ENCODE measurements at regions not wholly inside any gene's neighbourhood (a gene's known extent, or its start where the extent isn't known, plus 50 kb on each side); places are given as distances from the start of the nearest gene placed in this dataset.

DNA sequence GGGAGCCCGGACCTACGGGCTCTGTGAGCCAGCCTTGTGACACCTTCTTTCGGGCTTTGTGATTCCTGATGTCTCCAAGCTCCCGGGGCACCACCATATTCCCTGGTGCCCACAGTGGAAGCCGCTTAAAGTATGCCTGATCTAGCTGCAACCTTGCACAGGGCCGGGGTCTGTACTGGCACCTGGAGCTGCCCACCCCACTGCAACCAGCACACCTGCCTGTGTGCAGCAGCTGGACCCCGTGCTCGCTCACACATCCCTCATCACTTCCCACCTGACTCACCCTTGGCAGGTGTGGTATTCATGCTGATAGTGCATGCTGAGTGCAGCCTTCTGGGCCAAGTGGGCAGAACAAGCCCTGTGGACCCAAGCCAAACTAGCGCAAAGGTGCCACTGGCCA is 1981.1 kb upstream of the PCDH20 start:
- DNase-seq = no peak

- DNase-seq = no peak
Measured at GRCh38 chr13:63393112-63393511, 1977.5 kb upstream of the PCDH20 start.

- no peak for DNase-seq
Measured at GRCh38 chr13:63389756-63390155, 1974.1 kb upstream of the PCDH20 start.

- DNase-seq = no peak
Measured at GRCh38 chr13:63381078-63381859, 1965.6 kb upstream of the PCDH20 start.

- no peak for DNase-seq
Measured at GRCh38 chr13:63377986-63378385, 1962.3 kb upstream of the PCDH20 start.

DNA sequence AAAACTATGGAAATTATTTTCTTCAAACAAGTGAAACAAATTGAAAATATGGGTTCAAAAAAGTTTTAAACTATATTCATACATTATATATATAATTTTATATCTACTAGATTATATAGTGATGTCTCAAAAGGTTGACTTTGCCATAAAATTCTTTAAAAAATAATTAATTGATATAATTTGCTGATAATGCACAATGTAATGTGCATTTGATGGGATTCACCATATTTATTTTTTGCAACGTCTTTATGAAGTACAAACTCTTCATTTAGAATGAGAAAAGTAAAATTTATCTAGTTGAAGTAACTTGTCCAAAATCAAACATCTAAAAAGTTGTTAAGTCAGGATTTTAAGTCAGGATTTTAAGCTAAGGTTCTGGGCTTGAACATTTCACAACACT is 1954.5 kb upstream of the PCDH20 start:
- no peak for DNase-seq

GRCh38 chr13:63367522-63368198 is 1952.0 kb upstream of the PCDH20 start:
- DNase-seq = no peak

GRCh38 chr13:63364159-63364558 is 1948.5 kb upstream of the PCDH20 start:
- no peak for DNase-seq

- no peak for DNase-seq
Measured at GRCh38 chr13:63351533-63351932, 1935.9 kb upstream of the PCDH20 start.

GRCh38 chr13:63351081-63351480 is 1935.4 kb upstream of the PCDH20 start:
- DNase-seq = no peak

- DNase-seq = no peak
Measured at GRCh38 chr13:63345835-63346234, 1930.2 kb upstream of the PCDH20 start.

DNA sequence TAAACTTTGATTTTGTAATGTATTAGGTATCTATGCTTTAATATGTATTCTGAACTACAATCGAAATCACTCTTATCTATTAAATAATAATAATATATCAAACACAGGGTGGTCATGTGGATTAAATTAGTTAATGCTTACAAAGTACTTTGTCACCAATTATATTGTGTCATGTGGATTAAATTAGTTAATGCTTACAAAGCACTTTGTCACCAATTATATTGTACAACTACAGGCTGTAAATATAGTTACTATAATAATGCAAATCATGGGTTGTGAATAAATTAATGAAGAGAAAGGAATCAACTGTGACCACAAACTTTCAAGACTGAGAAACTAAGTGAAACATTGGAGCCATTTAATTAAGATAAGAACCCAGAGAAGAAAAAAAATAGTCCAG is 1929.1 kb upstream of the PCDH20 start:
- DNase-seq = no peak

GRCh38 chr13:63337921-63338320 is 1922.3 kb upstream of the PCDH20 start:
- DNase-seq = no peak

GRCh38 chr13:63337041-63337440 is 1921.4 kb upstream of the PCDH20 start:
- no peak for DNase-seq

DNA sequence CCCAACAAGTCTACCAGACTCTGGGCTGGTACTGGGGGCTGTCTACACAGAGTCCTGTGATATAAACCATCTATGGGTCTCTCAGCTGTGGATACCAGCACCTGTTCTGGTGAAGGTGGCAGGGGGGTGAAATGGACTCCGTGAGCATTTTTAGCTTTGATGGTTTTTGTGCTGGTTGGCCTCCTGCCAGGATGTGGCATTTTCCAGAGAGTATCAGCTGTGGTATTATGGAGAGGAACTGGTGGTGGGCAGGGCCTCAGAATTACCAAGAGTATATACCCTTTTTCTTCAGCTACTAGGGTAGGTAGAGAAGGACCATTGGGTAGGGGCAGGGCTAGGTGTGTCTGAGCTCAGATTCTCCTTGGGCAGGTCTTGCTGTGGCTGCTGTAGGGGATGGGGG is 1920.9 kb upstream of the PCDH20 start:
- no peak for DNase-seq

GRCh38 chr13:63327584-63327983 is 1911.9 kb upstream of the PCDH20 start:
- no peak for DNase-seq

DNA sequence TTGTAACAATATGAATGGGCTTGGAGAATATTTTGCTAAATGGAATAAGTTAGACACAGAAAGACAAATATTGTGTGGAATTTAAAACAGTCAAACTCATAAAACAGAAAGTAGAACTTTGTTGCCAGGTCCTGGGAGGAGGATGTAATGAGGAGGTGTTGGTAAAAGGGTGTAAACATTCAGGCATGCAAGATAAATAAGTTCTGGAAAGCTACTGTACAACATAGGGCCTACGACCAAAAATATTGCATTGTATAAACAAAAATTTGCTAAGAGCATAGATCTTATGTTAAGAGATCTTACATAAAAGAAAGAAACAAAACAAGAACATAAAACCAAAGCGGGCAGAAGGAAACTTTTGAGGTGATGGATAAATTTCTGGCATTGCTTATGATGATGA is 1907.8 kb upstream of the PCDH20 start:
- no peak for DNase-seq

- no peak for DNase-seq
Measured at GRCh38 chr13:63311587-63311986, 1895.9 kb upstream of the PCDH20 start.

GRCh38 chr13:63308549-63309165 is 1893.0 kb upstream of the PCDH20 start:
- no peak for DNase-seq

DNA sequence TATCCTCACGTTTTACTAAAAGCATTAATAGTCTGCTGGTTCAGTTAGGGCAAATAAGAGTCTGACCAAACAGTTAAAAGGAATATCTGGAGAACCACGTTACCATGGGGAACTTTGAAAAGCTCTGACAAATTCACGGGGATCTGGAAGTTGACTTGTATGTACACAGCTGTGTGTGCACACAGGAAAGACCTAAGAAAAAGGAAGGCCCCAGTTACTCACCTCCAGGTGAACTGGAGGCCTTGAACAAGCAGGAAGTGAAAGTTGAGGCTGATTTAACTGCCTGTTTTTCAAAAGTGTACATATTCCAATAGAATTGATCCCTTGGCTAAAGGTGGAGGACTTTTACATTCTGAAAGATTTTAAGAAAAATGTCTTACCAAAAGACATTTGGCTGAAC is 1891.6 kb upstream of the PCDH20 start:
- DNase-seq = no peak

GRCh38 chr13:63305641-63306133 is 1890.0 kb upstream of the PCDH20 start:
- DNase-seq = no peak

DNA sequence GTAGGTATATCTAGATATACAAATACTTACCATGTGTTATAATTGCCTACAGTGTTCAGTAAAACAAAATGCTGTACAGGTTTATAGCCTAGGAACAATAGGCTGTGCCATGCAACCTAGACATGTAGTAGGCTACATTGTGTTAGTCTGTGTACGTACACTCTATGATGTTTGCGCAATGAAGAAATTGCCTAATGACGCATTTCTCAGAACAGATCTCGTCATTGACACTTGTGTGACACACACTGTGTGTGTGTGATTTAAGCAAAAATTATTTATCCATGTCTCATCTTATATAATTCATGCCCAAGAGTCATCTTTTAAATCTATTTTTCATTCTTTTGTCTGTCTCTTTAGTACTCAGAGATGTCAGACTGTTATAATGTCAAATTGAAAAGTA is 1888.8 kb upstream of the PCDH20 start:
- no peak for DNase-seq

DNA sequence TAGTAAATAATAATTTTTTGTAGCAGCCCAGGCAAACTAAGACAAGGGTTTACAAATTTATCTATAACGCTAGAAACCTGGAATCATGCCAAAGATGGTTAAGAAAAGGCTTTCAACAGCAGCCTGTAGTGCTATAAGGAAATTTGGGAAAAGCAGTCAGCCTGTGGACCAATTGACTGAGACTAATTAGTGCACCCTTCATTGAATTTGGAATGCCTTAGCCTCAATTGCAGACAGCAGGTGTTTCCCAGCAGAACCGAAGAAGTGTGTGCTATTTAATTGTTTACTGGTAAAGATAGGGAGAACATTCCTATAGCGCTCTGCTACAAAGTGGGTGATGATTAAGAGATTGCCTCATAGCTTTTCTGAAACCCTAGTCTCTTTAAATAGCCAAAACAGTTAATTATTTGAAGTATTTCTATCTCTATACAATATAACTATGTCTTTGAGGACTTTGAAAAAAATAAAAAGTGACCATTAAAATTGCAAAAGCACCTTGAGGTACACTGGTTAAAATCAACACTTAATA is 1884.3 kb upstream of the PCDH20 start:
- DNase-seq = no peak

Data from tongue (tissue), 1 donor.